Trophoblast cell (in vitro differentiated cells and primary cell): ENCODE measurements at regions not wholly inside any gene's neighbourhood (a gene's known extent, or its start where the extent isn't known, plus 50 kb on each side); places are given as distances from the start of the nearest gene placed in this dataset.

Source experiments
- DNase-seq, 2 donors: peaks; one replicate each; pipeline ENCODE4 v3.0.0-alpha.2; 2016
- H2AFZ ChIP-seq: 2 replicates; pipeline ENCODE4 v1.6.1; 2013; ENCODE audit warnings: low read length, moderate library complexity, mild to moderate bottlenecking; ENCODE audit not compliant: insufficient read depth, poor library complexity
- H2AK5ac ChIP-seq: 2 replicates; pipeline ENCODE4 v1.6.1; 2013; ENCODE audit warnings: mild to moderate bottlenecking, low read length
- H2BK120ac ChIP-seq: 2 replicates; pipeline ENCODE4 v1.6.1; 2013; ENCODE audit warnings: low read length, mild to moderate bottlenecking, moderate library complexity; ENCODE audit not compliant: insufficient read depth, poor library complexity
- H2BK12ac ChIP-seq: 2 replicates; pipeline ENCODE4 v1.6.1; 2013; ENCODE audit warnings: mild to moderate bottlenecking, low read length, moderate library complexity
- H2BK5ac ChIP-seq: 2 replicates; pipeline ENCODE4 v1.6.1; 2013; ENCODE audit warnings: low read length, low read depth, moderate library complexity, mild to moderate bottlenecking; ENCODE audit not compliant: poor library complexity
- H3K14ac ChIP-seq: 2 replicates; pipeline ENCODE4 v1.6.1; 2013; ENCODE audit warnings: mild to moderate bottlenecking, low read length
- H3K18ac ChIP-seq: 2 replicates; pipeline ENCODE4 v1.6.1; 2013; ENCODE audit warnings: mild to moderate bottlenecking, low read length
- H3K23ac ChIP-seq: 2 replicates; pipeline ENCODE4 v1.6.1; 2013; ENCODE audit warnings: low read length
- H3K27ac ChIP-seq: 2 replicates; pipeline ENCODE4 v1.5.1; 2013; ENCODE audit warnings: low read depth, mild to moderate bottlenecking, inconsistent platforms, low read length, moderate library complexity
- H3K27me3 ChIP-seq: 2 replicates; pipeline ENCODE4 v1.6.1; 2013; ENCODE audit warnings: inconsistent platforms, mild to moderate bottlenecking, low read length, moderate library complexity; ENCODE audit not compliant: insufficient read depth
- H3K36me3 ChIP-seq, 2 experiments: 1 replicate in 1 of 2; 2 replicates in 1 of 2; pipeline ENCODE4 v1.6.1; 2013; ENCODE audit warnings: low read length in 2 of 2, mild to moderate bottlenecking in 2 of 2, moderate library complexity in 1 of 2; ENCODE audit not compliant: insufficient read depth in 2 of 2, control insufficient read depth in 1 of 2
- H3K4ac ChIP-seq: 2 replicates; pipeline ENCODE4 v1.6.1; 2013; ENCODE audit warnings: low read depth, mild to moderate bottlenecking, low read length, moderate library complexity
- H3K4me1 ChIP-seq, 2 experiments: 1 replicate in 1 of 2; 2 replicates in 1 of 2; pipeline ENCODE4 v1.6.1; 2013; ENCODE audit warnings: low read length in 2 of 2, mild to moderate bottlenecking in 2 of 2, moderate library complexity in 1 of 2; ENCODE audit not compliant: insufficient read depth in 2 of 2, control insufficient read depth in 1 of 2
- H3K4me2 ChIP-seq: 2 replicates; pipeline ENCODE4 v1.6.1; 2013; ENCODE audit warnings: inconsistent platforms, mild to moderate bottlenecking, low read length, moderate library complexity
- H3K4me3 ChIP-seq: 2 replicates; pipeline ENCODE4 v1.5.1; 2013; ENCODE audit warnings: mild to moderate bottlenecking, low read depth, low read length, inconsistent platforms
- H3K79me1 ChIP-seq: one replicate; pipeline ENCODE4 v1.6.1; 2013; ENCODE audit warnings: low read length
- H3K79me2 ChIP-seq: 2 replicates; pipeline ENCODE4 v1.6.1; 2013; ENCODE audit warnings: low read length, mild to moderate bottlenecking; ENCODE audit not compliant: control insufficient read depth, insufficient read depth, poor library complexity
- H3K9ac ChIP-seq: 2 replicates; pipeline ENCODE4 v1.6.1; 2013; ENCODE audit warnings: mild to moderate bottlenecking, low read length
- H3K9me3 ChIP-seq: 2 replicates; pipeline ENCODE4 v1.6.1; 2013; ENCODE audit warnings: low read depth, mild to moderate bottlenecking, control low read depth, inconsistent platforms, low read length; ENCODE audit not compliant: insufficient read depth
- H4K12ac ChIP-seq: 2 replicates; pipeline ENCODE4 v1.6.1; 2013; ENCODE audit warnings: low read depth, mild to moderate bottlenecking, low read length, moderate library complexity
- H4K8ac ChIP-seq: 2 replicates; pipeline ENCODE4 v1.6.1; 2013; ENCODE audit warnings: low read depth, mild to moderate bottlenecking, low read length, moderate library complexity
- H4K91ac ChIP-seq: one replicate; pipeline ENCODE4 v1.6.1; 2013; ENCODE audit warnings: low read depth, mild to moderate bottlenecking, low read length, moderate library complexity
- WGBS: extraction: QIAGEN DNeasy Blood & Tissue Kit; methylation state at CpG from one replicate; pipeline ENCODE4 v1.1.7; 2013; ENCODE audit warnings: missing lambda C conversion rate; ENCODE audit not compliant: insufficient read length, insufficient coverage; ENCODE audit errors: extremely low coverage; 5-methylcytosine and 5-hydroxymethylcytosine counted together

DNA sequence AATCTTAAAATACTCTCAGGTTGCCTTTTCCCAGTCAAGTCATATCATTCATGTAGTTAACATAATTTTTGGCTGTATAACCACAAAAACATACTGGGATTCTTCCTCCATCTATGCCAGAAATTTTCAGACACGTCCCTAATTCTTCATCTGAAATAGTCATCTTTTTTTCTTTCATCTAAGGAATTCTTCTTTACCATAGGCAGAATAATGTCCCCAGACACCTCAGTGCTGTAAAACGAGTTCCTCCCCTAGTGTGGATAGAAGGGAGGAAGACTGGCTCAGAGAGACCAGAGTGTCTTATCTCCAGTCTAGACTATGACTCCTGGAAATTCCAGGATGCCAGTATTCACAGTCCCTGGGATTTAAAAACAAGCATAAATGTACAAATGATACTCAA, 127.8 kb downstream of the MREG start:
- Histone ChIP-seq H3K9ac (no peak overlapping the region), H3K4me3 (no peak overlapping the region), H2BK120ac (no peak overlapping the region), H3K36me3 (no peaks in the 10 kb centered on the region), H3K23ac (no peak overlapping the region), H3K27me3 (no peaks in the 10 kb centered on the region), H3K18ac (no peak overlapping the region), H3K4me1 (peaks cover 7 to 11% of the 10 kb centered on the region in 2 experiments), H4K12ac (no peak overlapping the region), H3K4ac (no peak overlapping the region), H2AK5ac (no peak overlapping the region), H3K27ac (peak overlapping the region; percentile 83), H4K8ac (no peak overlapping the region), H3K4me2 (no peak overlapping the region), H2AFZ (no peak overlapping the region), H3K79me1 (peaks cover 37% of the 10 kb centered on the region), H3K14ac (no peak overlapping the region), H4K91ac (no peak overlapping the region), H2BK12ac (no peak overlapping the region), H3K79me2 (peaks cover 5% of the 10 kb centered on the region), H2BK5ac (no peak overlapping the region), H3K9me3 (no peaks in the 10 kb centered on the region)
- no CpG with 5 or more reads among the region's 2 CpGs for WGBS
- peak; percentile 86 to 96 for DNase-seq

DNA sequence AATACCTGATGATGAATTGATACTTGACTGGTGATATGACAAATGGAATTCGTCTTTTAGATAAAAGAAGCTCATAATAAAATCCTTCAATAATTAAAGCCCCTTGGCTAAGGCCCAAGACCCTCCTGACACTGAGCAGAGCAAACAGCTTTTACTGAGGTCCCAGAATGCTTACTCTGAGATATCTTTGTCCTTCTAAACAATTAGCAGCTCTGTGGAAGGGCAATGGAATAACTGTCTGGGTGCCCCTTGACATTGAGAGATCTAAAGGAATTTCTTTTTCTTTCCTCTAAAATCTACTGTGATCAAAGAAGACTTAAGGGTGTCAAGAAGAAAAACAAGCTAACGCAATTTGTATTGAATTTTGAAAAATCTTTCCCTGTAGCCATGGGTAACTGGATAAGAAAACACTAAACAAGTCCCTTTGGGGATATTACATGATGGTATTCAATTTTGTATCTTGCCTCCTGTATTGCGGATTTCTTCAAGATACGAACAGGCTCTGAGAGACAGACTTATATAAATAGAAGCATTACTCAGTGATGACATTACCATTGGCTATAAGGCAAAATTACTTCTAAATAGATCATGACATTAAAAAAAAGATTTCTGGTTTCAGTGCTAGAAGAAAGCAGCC, 128.8 kb downstream of the MREG start:
- Histone ChIP-seq H4K8ac (no peak overlapping the region), H2BK5ac (no peak overlapping the region), H3K4me1 (peaks cover 12 to 17% of the 10 kb centered on the region in 2 experiments), H3K9ac (no peak overlapping the region), H3K79me1 (peaks cover 45% of the 10 kb centered on the region), H3K4me3 (no peak overlapping the region), H4K91ac (peak overlapping the region; percentile 65), H3K27me3 (no peaks in the 10 kb centered on the region), H3K36me3 (no peaks in the 10 kb centered on the region), H3K18ac (no peak overlapping the region), H4K12ac (no peak overlapping the region), H3K4ac (no peak overlapping the region), H2BK120ac (peak overlapping the region; percentile 84), H3K27ac (peak overlapping the region; percentile 64), H3K79me2 (peaks cover 6% of the 10 kb centered on the region), H3K9me3 (no peaks in the 10 kb centered on the region), H3K4me2 (no peak overlapping the region), H2AK5ac (no peak overlapping the region), H2BK12ac (no peak overlapping the region), H2AFZ (no peak overlapping the region), H3K23ac (no peak overlapping the region), H3K14ac (no peak overlapping the region)
- no CpG with 5 or more reads among the region's 4 CpGs for WGBS
- peak in 1 of 2 donors; percentile 11 for DNase-seq

DNA sequence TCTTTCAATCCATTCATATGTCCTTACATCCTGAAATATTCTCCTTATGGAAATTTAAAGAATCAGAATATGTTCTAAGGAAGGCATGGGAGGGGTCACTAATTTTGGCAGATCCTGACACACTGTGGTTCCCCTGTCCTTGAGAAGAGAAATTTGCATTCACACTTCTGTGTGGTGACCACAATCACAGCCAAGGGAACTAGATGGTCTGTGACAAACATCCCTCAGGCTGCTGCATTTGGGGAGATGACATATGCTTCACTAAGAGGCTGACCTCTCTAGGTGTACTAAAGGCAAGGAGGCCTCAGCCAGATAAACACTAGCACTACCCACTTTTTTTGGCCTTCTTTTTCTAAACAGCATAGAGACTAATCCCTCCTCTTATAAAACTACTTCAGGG, 129.6 kb downstream of the MREG start:
- H2BK12ac ChIP-seq: peak overlapping the region; percentile 96
- H3K79me2 ChIP-seq: peaks cover 6% of the 10 kb centered on the region
- no peak for DNase-seq
- no peak overlapping the region for H3K23ac ChIP-seq
- H3K9me3 ChIP-seq: no peaks in the 10 kb centered on the region
- H3K4me2 ChIP-seq: no peak overlapping the region
- H4K12ac ChIP-seq: no peak overlapping the region
- H4K8ac ChIP-seq: no peak overlapping the region
- peak overlapping the region; percentile 9 for H2BK120ac ChIP-seq
- H3K36me3 ChIP-seq: no peaks in the 10 kb centered on the region
- H2AK5ac ChIP-seq: no peak overlapping the region
- no peak overlapping the region for H3K4ac ChIP-seq
- peaks cover 14 to 20% of the 10 kb centered on the region in 2 experiments for H3K4me1 ChIP-seq
- peak overlapping the region; percentile 74 for H4K91ac ChIP-seq
- no peak overlapping the region for H2AFZ ChIP-seq
- no peak overlapping the region for H3K9ac ChIP-seq
- H3K27ac ChIP-seq: no peak overlapping the region
- H3K27me3 ChIP-seq: no peaks in the 10 kb centered on the region
- H2BK5ac ChIP-seq: no peak overlapping the region
- H3K18ac ChIP-seq: peak overlapping the region; percentile 4
- no peak overlapping the region for H3K14ac ChIP-seq
- H3K79me1 ChIP-seq: peaks cover 49% of the 10 kb centered on the region
- no peak overlapping the region for H3K4me3 ChIP-seq

DNA sequence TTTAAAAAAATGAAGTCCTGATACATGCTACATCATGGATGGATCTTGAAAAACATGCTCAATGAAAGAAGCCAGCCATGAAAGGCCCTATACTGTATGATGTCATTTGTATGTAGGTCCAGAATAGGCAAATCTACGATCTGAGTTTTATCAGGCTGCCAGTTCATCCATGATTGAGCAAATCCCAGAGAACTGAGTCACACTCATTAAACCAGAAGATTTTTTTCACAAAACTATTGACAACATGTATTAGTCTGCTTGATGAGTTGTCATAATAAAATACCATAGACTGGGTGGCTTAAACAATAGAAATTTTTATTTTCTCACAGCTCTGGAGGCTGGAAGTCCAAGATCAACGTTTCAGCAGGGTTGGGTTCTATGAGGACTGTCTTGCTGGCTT, 130.7 kb downstream of the MREG start:
- peak overlapping the region; percentile 87 for H2BK120ac ChIP-seq
- H3K79me1 ChIP-seq: peaks cover 53% of the 10 kb centered on the region
- peak overlapping the region; percentile 82 for H2BK12ac ChIP-seq
- no peaks in the 10 kb centered on the region for H3K9me3 ChIP-seq
- peak overlapping the region; percentile 28 for H3K4ac ChIP-seq
- no peak overlapping the region for H3K4me2 ChIP-seq
- no peak overlapping the region for H3K18ac ChIP-seq
- H3K4me3 ChIP-seq: no peak overlapping the region
- peak overlapping the region; percentile 85 for H3K14ac ChIP-seq
- DNase-seq: peak in 1 of 2 donors; percentile 41
- H2AK5ac ChIP-seq: peak overlapping the region; percentile 88
- no peak overlapping the region for H3K23ac ChIP-seq
- H3K9ac ChIP-seq: no peak overlapping the region
- H3K79me2 ChIP-seq: peaks cover 6% of the 10 kb centered on the region
- no peak overlapping the region for H4K91ac ChIP-seq
- H2AFZ ChIP-seq: no peak overlapping the region
- no peaks in the 10 kb centered on the region for H3K36me3 ChIP-seq
- no peak overlapping the region for H3K27ac ChIP-seq
- H2BK5ac ChIP-seq: no peak overlapping the region
- no peaks in the 10 kb centered on the region for H3K27me3 ChIP-seq
- H3K4me1 ChIP-seq: peaks cover 14 to 20% of the 10 kb centered on the region in 2 experiments
- no peak overlapping the region for H4K8ac ChIP-seq
- H4K12ac ChIP-seq: no peak overlapping the region
- WGBS: no CpG with 5 or more reads among the region's 2 CpGs
